Endothelial cell of umbilical vein (primary cell): ENCODE measurements at regions not wholly inside any gene's neighbourhood (a gene's known extent, or its start where the extent isn't known, plus 50 kb on each side); places are given as distances from the start of the nearest gene placed in this dataset.
"Not testable (repeated sequence)": the region's sequence is repeated elsewhere in the genome, so short reads cannot be mapped to it uniquely, and the experiment has no call there.

Experiments
- BruUV-seq: library from RNA; stranded (reverse); fragments of 400-500 nt; replicated peaks from 2 replicates; lab custom pipeline; 2021; lab: Mats Ljungman, UMichigan
- CTCF ChIA-PET: fragments of 300-600, 350-600 bp; sonication (Branson Sonifier 250); formaldehyde crosslinking; loops from one replicate; lab custom pipeline; 2021; ENCODE audit warnings: antibody characterized with exemption, inconsistent platforms; lab: Charles Lee
- POLR2A ChIA-PET: fragments of 300-600, 350-600 bp; sonication (Branson Sonifier 250); formaldehyde crosslinking; loops from one replicate; lab custom pipeline; 2021; ENCODE audit warnings: antibody characterized with exemption, inconsistent platforms; lab: Charles Lee
- DNase-seq: peaks from one replicate; pipeline ENCODE4 v3.0.0-alpha.2; 2011; ENCODE audit warnings: low read depth, low spot score
- FAIRE-seq: peaks from 2 replicates; lab custom pipeline; 2011; peaks lifted over from hg19 to GRCh38; lab: Jason Lieb, UNC
- H2AFZ ChIP-seq: 2 replicates; pipeline ENCODE4 v1.6.0; 2012; ENCODE audit warnings: low read depth, low read length, control low read depth, inconsistent platforms
- H3K27ac ChIP-seq: 2 replicates; pipeline ENCODE4 v1.5.1; 2011; ENCODE audit warnings: low read depth, mild to moderate bottlenecking, control low read depth, low read length, moderate library complexity; ENCODE audit not compliant: insufficient read depth
- H3K27me3 ChIP-seq, 2 experiments: 2 replicates each; pipeline versions ENCODE4 v1.6.0 to v1.6.1; 2011; ENCODE audit warnings: low read length in 2 of 2, mixed read lengths in 1 of 2; ENCODE audit not compliant: control insufficient read depth in 2 of 2, insufficient read depth in 2 of 2
- H3K36me3 ChIP-seq, 2 experiments: 2 replicates in 1 of 2; 3 replicates in 1 of 2; pipeline ENCODE4 v1.5.1; 2011; ENCODE audit warnings: low read length in 2 of 2, mild to moderate bottlenecking in 1 of 2, moderate library complexity in 1 of 2; ENCODE audit not compliant: control insufficient read depth in 2 of 2, insufficient read depth in 2 of 2; ENCODE audit errors: extremely low read depth in 1 of 2
- H3K4me1 ChIP-seq: 3 replicates; pipeline ENCODE4 v1.5.1; 2011; ENCODE audit warnings: mild to moderate bottlenecking, low read length; ENCODE audit not compliant: control insufficient read depth, insufficient read depth; ENCODE audit errors: extremely low read depth
- H3K4me2 ChIP-seq: 2 replicates; pipeline ENCODE4 v1.6.1; 2011; ENCODE audit warnings: low read length, control low read depth, mixed read lengths; ENCODE audit not compliant: insufficient read depth
- H3K4me3 ChIP-seq, 3 experiments: fragments of 200-600 bp in 1 of 3; sonication (generic), shearing (Covaris generic) in 1 of 3; replicated peaks in 1 of 3; 2 replicates each; pipeline ENCODE4 v1.5.1; 2011 to 2016; ENCODE audit warnings: control low read depth in 3 of 3, low read length in 3 of 3, mild to moderate bottlenecking in 2 of 3, inconsistent platforms in 1 of 3, low read depth in 1 of 3, moderate library complexity in 1 of 3; ENCODE audit not compliant: insufficient read depth in 1 of 3
- H3K79me2 ChIP-seq: 2 replicates; pipeline ENCODE4 v1.6.0; 2012; ENCODE audit warnings: low read length, inconsistent platforms; ENCODE audit not compliant: control insufficient read depth, insufficient read depth
- H3K9ac ChIP-seq: replicated peaks from 2 replicates; pipeline ENCODE3; 2011; ENCODE audit warnings: low read length, control low read depth; ENCODE audit not compliant: insufficient read depth; ENCODE audit errors: extremely low read depth
- H3K9me1 ChIP-seq: replicated peaks from 3 replicates; pipeline ENCODE4 v1.6.0; 2011; ENCODE audit warnings: mild to moderate bottlenecking, low read length; ENCODE audit not compliant: control insufficient read depth, insufficient read depth; ENCODE audit errors: extremely low read depth
- H3K9me3 ChIP-seq: replicated peaks from 2 replicates; pipeline ENCODE4 v1.5.1; 2012; ENCODE audit warnings: low read length, inconsistent platforms; ENCODE audit not compliant: control insufficient read depth, insufficient read depth
- H4K20me1 ChIP-seq: replicated peaks from 2 replicates; pipeline ENCODE3; 2011; ENCODE audit warnings: mild to moderate bottlenecking, low read length; ENCODE audit not compliant: control insufficient read depth, insufficient read depth; ENCODE audit errors: extremely low read depth
- EZH2 ChIP-seq: IDR thresholded peaks from 2 replicates; pipeline ENCODE4 v1.6.1; 2012; ENCODE audit warnings: borderline replicate concordance, low read depth, mild to moderate bottlenecking, moderate library complexity, low read length, inconsistent platforms; ENCODE audit not compliant: severe bottlenecking
- FOS ChIP-seq: IDR thresholded peaks from 2 replicates; pipeline ENCODE4 v1.6.1; 2011; ENCODE audit warnings: mild to moderate bottlenecking, low read length, moderate library complexity, borderline replicate concordance; ENCODE audit not compliant: insufficient read depth
- GATA2 ChIP-seq: IDR thresholded peaks from 2 replicates; pipeline ENCODE4 v1.7.0; 2011; ENCODE audit warnings: low read depth, mild to moderate bottlenecking, moderate library complexity, mixed read lengths, low read length; ENCODE audit not compliant: insufficient read length, insufficient read depth
- JUN ChIP-seq: IDR thresholded peaks from 2 replicates; pipeline ENCODE4 v1.6.1; 2011; ENCODE audit warnings: borderline replicate concordance, low read depth; ENCODE audit not compliant: insufficient read length, insufficient read depth
- MYC ChIP-seq: IDR thresholded peaks from one replicate; pipeline ENCODE4 v1.6.1; 2011; ENCODE audit warnings: mild to moderate bottlenecking, low read depth, low read length
- POLR2A ChIP-seq: IDR thresholded peaks from 2 replicates; pipeline ENCODE4 v1.6.1; 2012; ENCODE audit warnings: low read depth, mild to moderate bottlenecking, control low read depth, low read length
- POLR2AphosphoS5 ChIP-seq: IDR thresholded peaks from 2 replicates; pipeline ENCODE4 v1.6.1; 2012; ENCODE audit warnings: low read depth, mild to moderate bottlenecking, control low read depth, low read length, moderate library complexity; ENCODE audit not compliant: insufficient read depth
- dilution Hi-C: fragments of 300-500 bp; cut with MboI; formaldehyde crosslinking; loops from one replicate; pipeline ENCODE4 v1.15.0; 2019; ENCODE audit warnings: low sequenced_read_pairs; ENCODE audit not compliant: extremely low pct_ligation_motif_present
- intact Hi-C: fragments of 100-400 bp; cut with micrococcal nuclease; formaldehyde crosslinking; loops from one replicate; pipeline ENCODE4 v1.10.0; 2022
- TF ChIP-seq, protein P1 (sequence below), 2 donors: IDR thresholded peaks; 1 replicate in 1 of 2; 2 replicates in 1 of 2; pipeline ENCODE4 v1.5.1; 2011; ENCODE audit warnings: low read length in 2 of 2, mild to moderate bottlenecking in 2 of 2, moderate library complexity in 2 of 2, control low read depth in 1 of 2, inconsistent platforms in 1 of 2, low read depth in 1 of 2; ENCODE audit not compliant: insufficient read depth in 1 of 2; ENCODE audit errors: extremely low read depth in 1 of 2
- TF ChIP-seq, protein P2 (sequence below): IDR thresholded peaks from 2 replicates; pipeline ENCODE4 v1.6.1; 2011; ENCODE audit not compliant: insufficient read depth, insufficient read length

DNA sequence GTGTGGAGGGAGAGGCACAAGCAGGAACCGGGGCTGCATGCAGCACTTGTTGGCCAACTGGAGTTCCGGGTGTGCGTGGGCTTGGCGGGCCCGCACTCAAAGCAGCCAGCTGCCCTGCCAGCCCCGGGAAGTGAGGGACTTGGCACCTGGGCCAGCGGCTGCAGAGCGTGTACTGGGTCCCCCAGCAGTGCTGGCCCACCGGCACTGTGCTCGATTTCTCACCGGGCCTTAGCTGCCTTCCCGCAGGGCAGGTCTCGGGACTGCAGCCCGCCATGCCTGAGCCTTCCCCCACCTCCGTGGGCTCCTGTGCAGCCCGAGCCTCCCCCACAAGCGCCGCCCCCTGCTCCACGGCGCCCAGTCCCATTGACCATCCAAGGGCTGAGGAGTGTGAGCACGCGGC lies 1078.2 kb downstream of the NAALADL2 start:
- H3K4me1 ChIP-seq, dilution Hi-C loops, CTCF ChIA-PET, intact Hi-C loops, H4K20me1 ChIP-seq, H3K9ac ChIP-seq, DNase-seq, FAIRE-seq, H3K9me1 ChIP-seq, H3K27ac ChIP-seq, H3K4me2 ChIP-seq, H3K36me3 ChIP-seq, H2AFZ ChIP-seq, H3K27me3 ChIP-seq, BruUV-seq, POLR2A ChIA-PET, H3K9me3 ChIP-seq, H3K79me2 ChIP-seq, H3K4me3 ChIP-seq: not testable (repeated sequence)

DNA sequence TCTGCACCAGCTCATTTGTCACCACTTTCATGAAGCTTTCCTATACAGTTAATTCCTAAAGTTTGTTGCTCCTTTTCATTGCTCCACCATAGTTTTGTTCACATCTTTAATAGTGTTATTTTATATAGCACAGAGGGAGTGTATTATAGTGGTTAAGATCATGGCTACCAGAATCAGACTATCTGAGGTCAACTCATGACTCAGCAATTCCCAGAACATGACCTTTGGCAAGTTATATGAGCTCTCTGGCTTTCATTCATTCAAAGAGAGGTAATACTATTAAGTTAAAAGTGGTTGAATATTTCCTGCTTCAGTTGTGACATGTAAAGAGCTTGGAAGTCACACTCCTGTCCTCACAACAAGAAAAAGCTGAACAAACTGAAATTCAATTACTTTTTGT lies 1073.5 kb downstream of the NAALADL2 start:
- dilution Hi-C loops = no loop called here
- H2AFZ ChIP-seq = no peak overlapping the region

DNA sequence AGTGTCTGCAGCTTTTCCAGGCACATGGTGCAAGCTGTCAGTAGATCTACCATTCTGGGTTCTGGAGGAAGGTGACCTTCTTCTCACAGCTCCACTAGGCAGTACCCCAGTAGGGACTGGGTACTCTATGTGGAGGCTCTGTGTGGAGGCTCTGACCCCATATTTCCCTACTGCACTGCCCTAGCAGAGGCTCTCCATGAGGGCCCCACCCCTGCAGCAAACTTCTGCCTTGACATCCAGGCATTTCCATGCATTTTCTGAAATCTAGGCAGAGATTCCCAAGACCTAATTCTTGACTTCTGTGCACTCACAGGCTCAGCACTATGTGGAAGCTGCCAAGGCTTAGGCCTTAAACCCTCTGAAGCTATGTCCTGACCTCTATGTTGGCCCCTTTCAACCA lies 1060.0 kb downstream of the NAALADL2 start:
- Histone ChIP-seq H3K27ac (no peak overlapping the region), H3K36me3 (no peaks in the 10 kb centered on the region), H3K4me2 (no peak overlapping the region), H3K4me3 (no peak overlapping the region), H3K9ac (no peak overlapping the region), H2AFZ (no peak overlapping the region), H4K20me1 (no peaks in the 10 kb centered on the region), H3K27me3 (no peaks in the 10 kb centered on the region), H3K4me1 (no peaks in the 10 kb centered on the region), H3K9me1 (no peaks in the 10 kb centered on the region), H3K79me2 (no peaks in the 10 kb centered on the region), H3K9me3 (no peaks in the 10 kb centered on the region)
- intact Hi-C loops = no loop called here
- BruUV-seq = no TSS peak
- ChIA-PET CTCF (no interaction called here), POLR2A (no interaction called here)
- dilution Hi-C loops = no loop called here
- FAIRE-seq (no peak), DNase-seq (no peak)
- TF ChIP-seq FOS (no peak), JUN (no peak), EZH2 (no peak), POLR2AphosphoS5 (no peak), POLR2A (no peak), GATA2 (no peak), MYC (no peak)
- TF ChIP-seq, protein P1, sequence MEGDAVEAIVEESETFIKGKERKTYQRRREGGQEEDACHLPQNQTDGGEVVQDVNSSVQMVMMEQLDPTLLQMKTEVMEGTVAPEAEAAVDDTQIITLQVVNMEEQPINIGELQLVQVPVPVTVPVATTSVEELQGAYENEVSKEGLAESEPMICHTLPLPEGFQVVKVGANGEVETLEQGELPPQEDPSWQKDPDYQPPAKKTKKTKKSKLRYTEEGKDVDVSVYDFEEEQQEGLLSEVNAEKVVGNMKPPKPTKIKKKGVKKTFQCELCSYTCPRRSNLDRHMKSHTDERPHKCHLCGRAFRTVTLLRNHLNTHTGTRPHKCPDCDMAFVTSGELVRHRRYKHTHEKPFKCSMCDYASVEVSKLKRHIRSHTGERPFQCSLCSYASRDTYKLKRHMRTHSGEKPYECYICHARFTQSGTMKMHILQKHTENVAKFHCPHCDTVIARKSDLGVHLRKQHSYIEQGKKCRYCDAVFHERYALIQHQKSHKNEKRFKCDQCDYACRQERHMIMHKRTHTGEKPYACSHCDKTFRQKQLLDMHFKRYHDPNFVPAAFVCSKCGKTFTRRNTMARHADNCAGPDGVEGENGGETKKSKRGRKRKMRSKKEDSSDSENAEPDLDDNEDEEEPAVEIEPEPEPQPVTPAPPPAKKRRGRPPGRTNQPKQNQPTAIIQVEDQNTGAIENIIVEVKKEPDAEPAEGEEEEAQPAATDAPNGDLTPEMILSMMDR (IDR thresholded peaks at IDR 0.05; ENCODE audit: extremely low read depth in 1 of 2, insufficient read depth in 1 of 2, low read depth in 1 of 2, low read length in 2 of 2) = no peak
- TF ChIP-seq, protein P2, sequence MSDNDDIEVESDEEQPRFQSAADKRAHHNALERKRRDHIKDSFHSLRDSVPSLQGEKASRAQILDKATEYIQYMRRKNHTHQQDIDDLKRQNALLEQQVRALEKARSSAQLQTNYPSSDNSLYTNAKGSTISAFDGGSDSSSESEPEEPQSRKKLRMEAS = no peak

More for the DNA sequence above, 1073.5 kb downstream of the NAALADL2 start:
- ChIA-PET POLR2A (no interaction called here), CTCF (interaction anchor here (1.2 kb wide), 1 partner anchor 260 kb away, joined by 3 read pairs; no protein-coding TSS in a partner anchor)
- DNase-seq (no peak), FAIRE-seq (no peak)
- no peak overlapping the region for H3K4me3 ChIP-seq
- no peaks in the 10 kb centered on the region for H3K79me2 ChIP-seq
- no peak for TF ChIP-seq POLR2A
- BruUV-seq = no TSS peak
- intact Hi-C loops = no loop called here
- H3K4me2 ChIP-seq = no peak overlapping the region
- H3K4me1 ChIP-seq = no peaks in the 10 kb centered on the region
- H3K27ac ChIP-seq = no peak overlapping the region
- no peak overlapping the region for H3K9ac ChIP-seq
- H4K20me1 ChIP-seq = no peaks in the 10 kb centered on the region
- H3K36me3 ChIP-seq = no peaks in the 10 kb centered on the region
- H3K9me1 ChIP-seq = no peaks in the 10 kb centered on the region
- H3K27me3 ChIP-seq = no peaks in the 10 kb centered on the region
- no peaks in the 10 kb centered on the region for H3K9me3 ChIP-seq
